ENCODE measurements at regions not wholly inside any gene's neighbourhood (a gene's known extent, or its start where the extent isn't known, plus 50 kb on each side); places are given as distances from the start of the nearest gene placed in this dataset.

DNA sequence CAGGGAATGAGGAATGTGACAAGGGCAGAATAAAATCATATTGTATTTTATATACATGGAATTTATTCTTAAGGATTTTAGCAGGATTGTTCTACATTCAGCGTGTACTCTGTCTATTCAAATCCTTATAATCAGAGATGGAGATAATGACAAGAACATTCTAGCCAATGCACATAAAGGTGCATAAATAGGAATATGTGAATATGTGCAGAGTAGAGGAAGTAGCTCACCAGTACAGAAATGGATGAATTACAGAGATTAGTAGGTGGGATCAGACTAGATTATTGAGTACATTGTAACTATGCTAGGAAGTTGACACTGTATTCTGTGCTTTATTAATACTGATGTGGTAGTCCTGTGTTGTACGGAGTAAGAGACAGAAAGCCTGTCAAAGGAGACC, 1308.8 kb downstream of the FAM181B start (continued):
- TF ChIP-seq RBBP5 (IDR thresholded peaks at IDR 0.05; ENCODE audit: borderline replicate concordance, low read depth, low read length), result no peak
- TF ChIP-seq, protein P1, sequence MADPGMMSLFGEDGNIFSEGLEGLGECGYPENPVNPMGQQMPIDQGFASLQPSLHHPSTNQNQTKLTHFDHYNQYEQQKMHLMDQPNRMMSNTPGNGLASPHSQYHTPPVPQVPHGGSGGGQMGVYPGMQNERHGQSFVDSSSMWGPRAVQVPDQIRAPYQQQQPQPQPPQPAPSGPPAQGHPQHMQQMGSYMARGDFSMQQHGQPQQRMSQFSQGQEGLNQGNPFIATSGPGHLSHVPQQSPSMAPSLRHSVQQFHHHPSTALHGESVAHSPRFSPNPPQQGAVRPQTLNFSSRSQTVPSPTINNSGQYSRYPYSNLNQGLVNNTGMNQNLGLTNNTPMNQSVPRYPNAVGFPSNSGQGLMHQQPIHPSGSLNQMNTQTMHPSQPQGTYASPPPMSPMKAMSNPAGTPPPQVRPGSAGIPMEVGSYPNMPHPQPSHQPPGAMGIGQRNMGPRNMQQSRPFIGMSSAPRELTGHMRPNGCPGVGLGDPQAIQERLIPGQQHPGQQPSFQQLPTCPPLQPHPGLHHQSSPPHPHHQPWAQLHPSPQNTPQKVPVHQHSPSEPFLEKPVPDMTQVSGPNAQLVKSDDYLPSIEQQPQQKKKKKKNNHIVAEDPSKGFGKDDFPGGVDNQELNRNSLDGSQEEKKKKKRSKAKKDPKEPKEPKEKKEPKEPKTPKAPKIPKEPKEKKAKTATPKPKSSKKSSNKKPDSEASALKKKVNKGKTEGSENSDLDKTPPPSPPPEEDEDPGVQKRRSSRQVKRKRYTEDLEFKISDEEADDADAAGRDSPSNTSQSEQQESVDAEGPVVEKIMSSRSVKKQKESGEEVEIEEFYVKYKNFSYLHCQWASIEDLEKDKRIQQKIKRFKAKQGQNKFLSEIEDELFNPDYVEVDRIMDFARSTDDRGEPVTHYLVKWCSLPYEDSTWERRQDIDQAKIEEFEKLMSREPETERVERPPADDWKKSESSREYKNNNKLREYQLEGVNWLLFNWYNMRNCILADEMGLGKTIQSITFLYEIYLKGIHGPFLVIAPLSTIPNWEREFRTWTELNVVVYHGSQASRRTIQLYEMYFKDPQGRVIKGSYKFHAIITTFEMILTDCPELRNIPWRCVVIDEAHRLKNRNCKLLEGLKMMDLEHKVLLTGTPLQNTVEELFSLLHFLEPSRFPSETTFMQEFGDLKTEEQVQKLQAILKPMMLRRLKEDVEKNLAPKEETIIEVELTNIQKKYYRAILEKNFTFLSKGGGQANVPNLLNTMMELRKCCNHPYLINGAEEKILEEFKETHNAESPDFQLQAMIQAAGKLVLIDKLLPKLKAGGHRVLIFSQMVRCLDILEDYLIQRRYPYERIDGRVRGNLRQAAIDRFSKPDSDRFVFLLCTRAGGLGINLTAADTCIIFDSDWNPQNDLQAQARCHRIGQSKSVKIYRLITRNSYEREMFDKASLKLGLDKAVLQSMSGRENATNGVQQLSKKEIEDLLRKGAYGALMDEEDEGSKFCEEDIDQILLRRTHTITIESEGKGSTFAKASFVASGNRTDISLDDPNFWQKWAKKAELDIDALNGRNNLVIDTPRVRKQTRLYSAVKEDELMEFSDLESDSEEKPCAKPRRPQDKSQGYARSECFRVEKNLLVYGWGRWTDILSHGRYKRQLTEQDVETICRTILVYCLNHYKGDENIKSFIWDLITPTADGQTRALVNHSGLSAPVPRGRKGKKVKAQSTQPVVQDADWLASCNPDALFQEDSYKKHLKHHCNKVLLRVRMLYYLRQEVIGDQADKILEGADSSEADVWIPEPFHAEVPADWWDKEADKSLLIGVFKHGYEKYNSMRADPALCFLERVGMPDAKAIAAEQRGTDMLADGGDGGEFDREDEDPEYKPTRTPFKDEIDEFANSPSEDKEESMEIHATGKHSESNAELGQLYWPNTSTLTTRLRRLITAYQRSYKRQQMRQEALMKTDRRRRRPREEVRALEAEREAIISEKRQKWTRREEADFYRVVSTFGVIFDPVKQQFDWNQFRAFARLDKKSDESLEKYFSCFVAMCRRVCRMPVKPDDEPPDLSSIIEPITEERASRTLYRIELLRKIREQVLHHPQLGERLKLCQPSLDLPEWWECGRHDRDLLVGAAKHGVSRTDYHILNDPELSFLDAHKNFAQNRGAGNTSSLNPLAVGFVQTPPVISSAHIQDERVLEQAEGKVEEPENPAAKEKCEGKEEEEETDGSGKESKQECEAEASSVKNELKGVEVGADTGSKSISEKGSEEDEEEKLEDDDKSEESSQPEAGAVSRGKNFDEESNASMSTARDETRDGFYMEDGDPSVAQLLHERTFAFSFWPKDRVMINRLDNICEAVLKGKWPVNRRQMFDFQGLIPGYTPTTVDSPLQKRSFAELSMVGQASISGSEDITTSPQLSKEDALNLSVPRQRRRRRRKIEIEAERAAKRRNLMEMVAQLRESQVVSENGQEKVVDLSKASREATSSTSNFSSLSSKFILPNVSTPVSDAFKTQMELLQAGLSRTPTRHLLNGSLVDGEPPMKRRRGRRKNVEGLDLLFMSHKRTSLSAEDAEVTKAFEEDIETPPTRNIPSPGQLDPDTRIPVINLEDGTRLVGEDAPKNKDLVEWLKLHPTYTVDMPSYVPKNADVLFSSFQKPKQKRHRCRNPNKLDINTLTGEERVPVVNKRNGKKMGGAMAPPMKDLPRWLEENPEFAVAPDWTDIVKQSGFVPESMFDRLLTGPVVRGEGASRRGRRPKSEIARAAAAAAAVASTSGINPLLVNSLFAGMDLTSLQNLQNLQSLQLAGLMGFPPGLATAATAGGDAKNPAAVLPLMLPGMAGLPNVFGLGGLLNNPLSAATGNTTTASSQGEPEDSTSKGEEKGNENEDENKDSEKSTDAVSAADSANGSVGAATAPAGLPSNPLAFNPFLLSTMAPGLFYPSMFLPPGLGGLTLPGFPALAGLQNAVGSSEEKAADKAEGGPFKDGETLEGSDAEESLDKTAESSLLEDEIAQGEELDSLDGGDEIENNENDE (IDR thresholded peaks at IDR 0.05; ENCODE audit: insufficient replicate concordance, low read length), result no peak

All from H1 (cell line).